ENCODE measurements at regions not wholly inside any gene's neighbourhood (a gene's known extent, or its start where the extent isn't known, plus 50 kb on each side); places are given as distances from the start of the nearest gene placed in this dataset.

- no peak overlapping the region for H3K4me2 ChIP-seq (ENCODE audit: low read length)
- no peaks in the 10 kb centered on the region for H3K27me3 ChIP-seq (ENCODE audit: control insufficient read depth, insufficient read depth, low read length)
- peaks cover 12% of the 10 kb centered on the region for H3K36me3 ChIP-seq (ENCODE audit: insufficient read depth, low read length)
- peaks cover 3% of the 10 kb centered on the region for H3K4me1 ChIP-seq (ENCODE audit: control insufficient read depth, insufficient read depth, low read length)
- H3K9ac ChIP-seq (ENCODE audit: low read depth, low read length) = no peak overlapping the region
- no peak overlapping the region for H3K4me3 ChIP-seq (ENCODE audit: low read length)
- H3K9me3 ChIP-seq (replicated peaks; ENCODE audit: low read length) = no peaks in the 10 kb centered on the region
These were observed 91.9 kb downstream of the SYNE3 start for GRCh38 chr14:95424529-95424928.

DNA sequence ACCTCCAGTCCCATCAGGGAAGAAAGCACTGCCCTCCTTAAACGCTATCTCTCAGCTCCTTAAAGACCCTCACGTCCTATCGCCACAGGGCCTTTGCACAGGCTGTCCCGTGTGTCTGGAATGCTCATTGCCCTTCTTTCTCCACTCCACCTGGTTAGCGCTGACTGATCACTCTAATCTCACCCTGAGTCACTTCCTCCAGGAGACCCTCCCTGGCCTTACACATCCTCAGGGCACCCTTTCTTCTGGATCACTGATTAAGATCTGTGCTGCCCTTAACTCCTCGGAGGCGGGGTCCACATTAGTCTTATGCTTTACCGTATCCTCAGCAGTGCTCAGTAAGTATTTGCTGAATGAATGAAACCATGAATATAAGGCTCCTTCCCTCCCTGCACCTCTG lies 94.7 kb downstream of the SYNE3 start:
- H3K4me2 ChIP-seq (ENCODE audit: low read length) = no peak overlapping the region
- no peak overlapping the region for H3K9ac ChIP-seq (ENCODE audit: low read depth, low read length)
- no peaks in the 10 kb centered on the region for H3K9me3 ChIP-seq (replicated peaks; ENCODE audit: low read length)
- H3K36me3 ChIP-seq (ENCODE audit: insufficient read depth, low read length) = peaks cover 18% of the 10 kb centered on the region
- H3K27me3 ChIP-seq (ENCODE audit: control insufficient read depth, insufficient read depth, low read length) = no peaks in the 10 kb centered on the region
- H3K4me3 ChIP-seq (ENCODE audit: low read length) = no peak overlapping the region
- H3K4me1 ChIP-seq (ENCODE audit: control insufficient read depth, insufficient read depth, low read length) = no peaks in the 10 kb centered on the region

- Histone ChIP-seq H3K4me3 (ENCODE audit: low read length) (no peak overlapping the region), H3K4me1 (ENCODE audit: control insufficient read depth, insufficient read depth, low read length) (no peaks in the 10 kb centered on the region), H3K4me2 (ENCODE audit: low read length) (no peak overlapping the region), H3K36me3 (ENCODE audit: insufficient read depth, low read length) (peaks cover 20% of the 10 kb centered on the region), H3K9me3 (replicated peaks; ENCODE audit: low read length) (no peaks in the 10 kb centered on the region), H3K27me3 (ENCODE audit: control insufficient read depth, insufficient read depth, low read length) (no peaks in the 10 kb centered on the region), H3K9ac (ENCODE audit: low read depth, low read length) (no peak overlapping the region)
These were observed 96.4 kb downstream of the SYNE3 start for GRCh38 chr14:95420060-95420459.

GRCh38 chr14:95419569-95419968 lies 96.9 kb downstream of the SYNE3 start:
- Histone ChIP-seq H3K36me3 (ENCODE audit: insufficient read depth, low read length) (peaks cover 20% of the 10 kb centered on the region), H3K4me2 (ENCODE audit: low read length) (no peak overlapping the region), H3K4me1 (ENCODE audit: control insufficient read depth, insufficient read depth, low read length) (no peaks in the 10 kb centered on the region), H3K4me3 (ENCODE audit: low read length) (no peak overlapping the region), H3K27me3 (ENCODE audit: control insufficient read depth, insufficient read depth, low read length) (no peaks in the 10 kb centered on the region), H3K9me3 (replicated peaks; ENCODE audit: low read length) (no peaks in the 10 kb centered on the region), H3K9ac (ENCODE audit: low read depth, low read length) (no peak overlapping the region)

GRCh38 chr14:95418858-95419257 lies 97.6 kb downstream of the SYNE3 start:
- Histone ChIP-seq H3K4me2 (ENCODE audit: low read length) (no peak overlapping the region), H3K27me3 (ENCODE audit: control insufficient read depth, insufficient read depth, low read length) (no peaks in the 10 kb centered on the region), H3K9ac (ENCODE audit: low read depth, low read length) (no peak overlapping the region), H3K4me3 (ENCODE audit: low read length) (no peak overlapping the region), H3K36me3 (ENCODE audit: insufficient read depth, low read length) (peaks cover 20% of the 10 kb centered on the region), H3K4me1 (ENCODE audit: control insufficient read depth, insufficient read depth, low read length) (no peaks in the 10 kb centered on the region), H3K9me3 (replicated peaks; ENCODE audit: low read length) (no peaks in the 10 kb centered on the region)

GRCh38 chr14:95417492-95417891 lies 97.8 kb upstream of the CLMN start:
- Histone ChIP-seq H3K9ac (ENCODE audit: low read depth, low read length) (no peak overlapping the region), H3K4me1 (ENCODE audit: control insufficient read depth, insufficient read depth, low read length) (no peaks in the 10 kb centered on the region), H3K27me3 (ENCODE audit: control insufficient read depth, insufficient read depth, low read length) (no peaks in the 10 kb centered on the region), H3K9me3 (replicated peaks; ENCODE audit: low read length) (no peaks in the 10 kb centered on the region), H3K4me2 (ENCODE audit: low read length) (no peak overlapping the region), H3K4me3 (ENCODE audit: low read length) (no peak overlapping the region), H3K36me3 (ENCODE audit: insufficient read depth, low read length) (peaks cover 17% of the 10 kb centered on the region)

DNA sequence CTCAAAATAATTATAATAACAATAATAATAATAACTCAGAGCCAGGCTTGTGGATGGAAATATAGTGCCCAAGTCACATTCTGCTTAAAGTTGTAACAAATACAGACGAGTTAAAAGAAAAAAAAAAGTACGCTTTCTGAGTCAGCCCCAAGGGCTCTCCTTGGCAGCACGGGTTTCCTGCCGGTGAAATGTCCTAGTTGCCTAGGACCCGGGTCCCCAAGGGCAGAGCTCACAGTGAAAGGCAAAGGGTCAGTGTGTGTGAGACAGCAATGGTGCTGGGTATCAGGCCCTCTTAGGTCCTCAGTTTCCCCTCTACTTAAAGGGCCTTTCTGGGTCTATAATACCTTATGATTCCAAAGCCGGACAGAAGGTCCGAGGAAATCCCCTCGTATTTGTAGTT lies 96.3 kb upstream of the CLMN start:
- H3K4me3 ChIP-seq (ENCODE audit: low read length) = no peak overlapping the region
- peaks cover 11% of the 10 kb centered on the region for H3K36me3 ChIP-seq (ENCODE audit: insufficient read depth, low read length)
- no peaks in the 10 kb centered on the region for H3K27me3 ChIP-seq (ENCODE audit: control insufficient read depth, insufficient read depth, low read length)
- H3K9ac ChIP-seq (ENCODE audit: low read depth, low read length) = no peak overlapping the region
- no peaks in the 10 kb centered on the region for H3K4me1 ChIP-seq (ENCODE audit: control insufficient read depth, insufficient read depth, low read length)
- no peaks in the 10 kb centered on the region for H3K9me3 ChIP-seq (replicated peaks; ENCODE audit: low read length)
- H3K4me2 ChIP-seq (ENCODE audit: low read length) = no peak overlapping the region

- Histone ChIP-seq H3K4me1 (ENCODE audit: control insufficient read depth, insufficient read depth, low read length) (no peaks in the 10 kb centered on the region), H3K4me2 (ENCODE audit: low read length) (no peak overlapping the region), H3K36me3 (ENCODE audit: insufficient read depth, low read length) (peaks cover 11% of the 10 kb centered on the region), H3K9me3 (replicated peaks; ENCODE audit: low read length) (no peaks in the 10 kb centered on the region), H3K4me3 (ENCODE audit: low read length) (no peak overlapping the region), H3K9ac (ENCODE audit: low read depth, low read length) (no peak overlapping the region), H3K27me3 (ENCODE audit: control insufficient read depth, insufficient read depth, low read length) (no peaks in the 10 kb centered on the region)
These were observed 93.8 kb upstream of the CLMN start for GRCh38 chr14:95413289-95414215.

- no peak overlapping the region for H3K4me2 ChIP-seq (ENCODE audit: low read length)
- H3K4me3 ChIP-seq (ENCODE audit: low read length) = no peak overlapping the region
- no peaks in the 10 kb centered on the region for H3K36me3 ChIP-seq (ENCODE audit: insufficient read depth, low read length)
These were observed 91.1 kb upstream of the CLMN start for GRCh38 chr14:95410838-95411237.

DNA sequence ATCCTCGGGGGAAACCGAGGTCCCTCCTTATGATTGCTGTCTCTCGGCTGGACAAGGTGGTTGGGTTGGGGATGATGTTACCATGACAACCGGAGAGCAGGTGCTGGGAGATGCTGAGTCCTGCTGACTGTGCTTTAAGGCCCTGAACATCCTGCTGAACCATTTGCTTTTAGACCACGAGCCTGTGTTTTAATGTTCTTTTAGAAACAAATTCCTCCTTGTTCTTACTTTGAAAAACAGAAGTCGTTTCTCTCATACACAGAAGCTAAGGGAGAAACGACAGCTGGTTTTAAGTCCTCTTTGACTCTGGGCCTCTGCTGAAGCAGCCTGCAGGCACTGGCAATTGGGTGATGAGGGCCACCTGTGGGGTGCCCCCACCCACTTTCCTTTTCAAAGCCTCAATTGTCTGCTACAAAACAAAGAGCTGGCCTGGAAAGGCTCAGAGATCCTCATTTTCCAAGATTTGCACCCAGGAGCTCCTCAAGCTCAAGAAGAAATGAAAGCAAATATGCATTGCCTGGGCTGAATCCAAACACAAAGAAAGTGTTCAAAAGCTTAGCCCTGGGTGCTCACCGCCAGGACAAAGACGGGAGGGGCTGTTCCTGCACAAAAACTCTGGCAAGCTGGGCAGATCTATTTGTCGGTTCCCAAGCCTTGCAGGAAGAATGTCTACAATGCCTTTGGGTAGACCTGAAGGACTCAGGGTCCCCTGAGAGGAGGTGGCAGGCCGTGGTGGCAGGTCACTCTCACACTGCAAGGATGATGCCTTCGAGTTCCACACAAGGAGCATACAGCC lies 90.0 kb upstream of the CLMN start:
- Histone ChIP-seq H3K27me3 (ENCODE audit: control insufficient read depth, insufficient read depth, low read length) (no peaks in the 10 kb centered on the region), H3K4me1 (ENCODE audit: control insufficient read depth, insufficient read depth, low read length) (no peaks in the 10 kb centered on the region), H3K4me2 (ENCODE audit: low read length) (no peak overlapping the region), H3K4me3 (ENCODE audit: low read length) (no peak overlapping the region), H3K36me3 (ENCODE audit: insufficient read depth, low read length) (no peaks in the 10 kb centered on the region), H3K9me3 (replicated peaks; ENCODE audit: low read length) (no peaks in the 10 kb centered on the region), H3K9ac (ENCODE audit: low read depth, low read length) (no peak overlapping the region)

More at GRCh38 chr14:95410838-95411237, 91.1 kb upstream of the CLMN start:
- no peaks in the 10 kb centered on the region for H3K4me1 ChIP-seq (ENCODE audit: control insufficient read depth, insufficient read depth, low read length)
- H3K27me3 ChIP-seq (ENCODE audit: control insufficient read depth, insufficient read depth, low read length) = no peaks in the 10 kb centered on the region
- no peaks in the 10 kb centered on the region for H3K9me3 ChIP-seq (replicated peaks; ENCODE audit: low read length)
- no peak overlapping the region for H3K9ac ChIP-seq (ENCODE audit: low read depth, low read length)

DNA sequence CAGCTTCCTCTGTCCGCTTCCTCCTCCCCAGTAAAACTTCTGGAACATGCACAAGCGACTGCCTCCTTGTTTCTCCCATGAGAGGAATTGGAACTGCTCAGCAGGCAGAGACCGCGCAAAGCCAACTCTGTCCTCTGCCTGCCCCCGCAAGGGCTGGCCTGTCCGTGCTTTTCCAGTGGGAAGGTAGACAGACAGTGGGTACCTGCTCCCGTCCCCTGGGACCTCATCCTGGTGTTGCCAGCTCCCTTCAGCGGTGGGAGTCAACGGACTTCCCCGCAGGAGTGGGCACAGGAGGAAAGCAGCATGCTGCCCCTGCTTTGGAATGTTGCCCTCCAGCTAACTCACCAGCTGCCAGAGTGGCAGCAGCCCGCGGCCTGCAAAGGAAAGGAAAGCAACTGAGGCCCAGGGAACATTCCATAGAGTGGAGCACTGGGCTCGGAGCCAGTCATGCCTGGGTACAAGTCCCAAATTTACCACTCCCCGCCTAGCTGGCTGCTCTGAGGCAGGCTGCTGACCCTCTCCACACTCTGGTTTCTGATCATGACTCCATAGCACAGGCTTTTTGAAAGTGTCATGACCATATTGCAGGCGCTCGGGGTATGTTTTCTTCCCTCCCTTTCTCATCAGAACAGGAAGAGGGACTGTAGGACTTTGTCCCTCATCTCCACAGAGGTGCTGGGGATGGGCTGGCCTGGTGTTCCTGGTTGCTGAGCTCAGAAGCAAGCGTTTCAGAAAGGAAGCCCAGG lies 89.2 kb upstream of the CLMN start:
- no peak overlapping the region for H3K4me3 ChIP-seq (ENCODE audit: low read length)
- no peak overlapping the region for H3K9ac ChIP-seq (ENCODE audit: low read depth, low read length)
- no peak overlapping the region for H3K4me2 ChIP-seq (ENCODE audit: low read length)
- no peaks in the 10 kb centered on the region for H3K4me1 ChIP-seq (ENCODE audit: control insufficient read depth, insufficient read depth, low read length)
- H3K36me3 ChIP-seq (ENCODE audit: insufficient read depth, low read length) = no peaks in the 10 kb centered on the region
- H3K27me3 ChIP-seq (ENCODE audit: control insufficient read depth, insufficient read depth, low read length) = no peaks in the 10 kb centered on the region
- H3K9me3 ChIP-seq (replicated peaks; ENCODE audit: low read length) = no peaks in the 10 kb centered on the region

Measured in skeletal muscle satellite cell (primary cell).